Prostate gland (tissue), 2 donors: ENCODE measurements at regions not wholly inside any gene's neighbourhood (a gene's known extent, or its start where the extent isn't known, plus 50 kb on each side); places are given as distances from the start of the nearest gene placed in this dataset.

Source experiments
- DNase-seq: peaks from one replicate; pipeline ENCODE4 v3.0.0-alpha.2; 2019; ENCODE audit warnings: low spot score
- H3K27ac ChIP-seq, 2 donors: fragments of 200-600 bp; sonication (generic); 2 replicates each; pipeline ENCODE4 v1.5.1; 2017 to 2019
- H3K27me3 ChIP-seq: fragments of 200-600 bp; sonication (generic); replicated peaks from 2 replicates; pipeline ENCODE4 v1.5.1; 2019; ENCODE audit not compliant: insufficient read depth
- H3K36me3 ChIP-seq, 2 donors: fragments of 200-600 bp; sonication (generic); 1 replicate in 1 of 2; 2 replicates in 1 of 2; pipeline versions ENCODE4 v1.5.1 to v1.8.1; 2017 to 2019
- H3K4me1 ChIP-seq: fragments of 200-600 bp; sonication (generic); replicated peaks from 2 replicates; pipeline ENCODE4 v1.5.1; 2019
- H3K4me3 ChIP-seq, 2 donors: fragments of 200-600 bp; sonication (generic); 2 replicates each; pipeline ENCODE4 v1.5.1; 2017 to 2019
- H3K9me3 ChIP-seq: fragments of 200-600 bp; sonication (generic); 2 replicates; pipeline ENCODE4 v1.5.1; 2017
- CTCF ChIP-seq, 4 experiments: fragments of 200-600 bp in 2 of 4; fragments of 450-650 bp in 2 of 4; sonication (generic) in 2 of 4; IDR thresholded peaks; 1 replicate in 3 of 4; 2 replicates in 1 of 4; pipeline ENCODE4 v1.5.1; 2016 to 2019; ENCODE audit warnings: antibody characterized with exemption in 4 of 4, mild to moderate bottlenecking in 2 of 4, moderate library complexity in 2 of 4
- POLR2A ChIP-seq: fragments of 450-650 bp; IDR thresholded peaks from one replicate; pipeline ENCODE4 v1.6.1; 2016; ENCODE audit warnings: antibody characterized with exemption, mild to moderate bottlenecking
- POLR2AphosphoS5 ChIP-seq: sonication (generic); formaldehyde crosslinking; IDR thresholded peaks from one replicate; pipeline ENCODE4 v1.6.1; 2017; ENCODE audit warnings: antibody characterized with exemption
- WGBS: methylation state at CpG from one replicate; pipeline ENCODE4 v1.1.5; 2018; 5-methylcytosine and 5-hydroxymethylcytosine counted together
- intact Hi-C: fragments of 100-400 bp; cut with DNase I; formaldehyde crosslinking; loops from one replicate; pipeline ENCODE4 v1.14.2; 2022

DNA sequence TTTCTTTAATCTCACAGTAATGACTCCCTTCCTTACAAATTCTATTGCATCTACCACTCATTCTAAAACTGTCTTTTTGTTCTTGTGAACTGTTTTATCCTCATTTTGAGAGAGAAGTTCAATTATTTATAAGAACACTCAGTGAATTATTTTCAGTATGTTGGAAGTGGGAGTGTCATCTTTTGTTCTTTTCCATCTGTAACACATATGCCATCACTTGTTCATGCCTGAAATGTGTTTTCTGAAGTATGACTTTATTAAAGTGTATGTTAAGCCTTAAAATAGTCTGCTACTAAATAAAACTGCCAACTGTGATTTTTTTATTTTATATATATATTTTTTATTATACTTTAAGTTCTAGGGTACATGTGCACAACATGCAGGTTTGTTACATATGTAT is 623.0 kb upstream of the CBLB start:
- H3K4me1 ChIP-seq = no peaks in the 10 kb centered on the region
- H3K27ac ChIP-seq = no peak overlapping the region
- H3K4me3 ChIP-seq = no peak overlapping the region
- DNase-seq = no peak
- no peaks in the 10 kb centered on the region for H3K9me3 ChIP-seq
- TF ChIP-seq POLR2AphosphoS5 = no peak
- no peak for TF ChIP-seq CTCF (IDR thresholded peaks at IDR 0.05)
- no peak for TF ChIP-seq POLR2A
- H3K27me3 ChIP-seq = no peaks in the 10 kb centered on the region
- intact Hi-C loops = no loop called here
- H3K36me3 ChIP-seq = no peaks in the 10 kb centered on the region

DNA sequence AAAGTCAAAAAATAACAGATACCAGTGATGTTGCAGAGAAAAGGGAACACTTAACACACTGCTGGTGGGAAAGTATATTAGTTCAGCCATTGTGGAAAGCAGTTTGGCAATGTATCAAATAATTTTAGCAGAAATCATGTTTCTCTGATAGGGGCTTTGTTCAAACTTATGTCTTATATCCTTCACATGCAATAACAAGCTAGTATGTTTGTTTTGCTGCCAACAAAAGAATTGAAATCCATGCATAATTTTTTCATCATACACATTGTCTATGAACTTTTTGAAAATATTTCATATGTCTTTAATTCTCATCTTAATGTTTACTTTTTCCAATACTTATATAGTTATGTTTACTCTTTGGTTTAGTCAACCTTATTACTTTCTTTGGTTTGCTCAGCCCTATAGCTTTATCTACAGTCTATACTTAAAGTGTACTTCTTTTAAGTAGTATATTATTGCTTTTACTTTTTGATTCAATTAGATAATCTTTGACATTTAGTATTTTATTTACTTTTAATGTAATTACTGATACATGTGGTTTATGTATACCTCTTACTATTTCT is 639.6 kb upstream of the CBLB start:
- Histone ChIP-seq H3K4me1 (no peaks in the 10 kb centered on the region), H3K27ac (no peak overlapping the region), H3K27me3 (no peaks in the 10 kb centered on the region), H3K9me3 (no peaks in the 10 kb centered on the region), H3K36me3 (no peaks in the 10 kb centered on the region), H3K4me3 (no peak overlapping the region)
- TF ChIP-seq CTCF (IDR thresholded peaks at IDR 0.05) = no peak
- no peak for TF ChIP-seq POLR2AphosphoS5
- TF ChIP-seq POLR2A = no peak
- intact Hi-C loops = no loop called here
- DNase-seq = no peak

GRCh38 chr3:106510206-106510605 is 641.4 kb upstream of the CBLB start:
- intact Hi-C loops = no loop called here
- no peaks in the 10 kb centered on the region for H3K36me3 ChIP-seq
- TF ChIP-seq POLR2A (no peak), CTCF (IDR thresholded peaks at IDR 0.05) (no peak), POLR2AphosphoS5 (no peak)
- H3K27me3 ChIP-seq = no peaks in the 10 kb centered on the region
- H3K4me3 ChIP-seq = no peak overlapping the region
- H3K27ac ChIP-seq = no peak overlapping the region
- H3K4me1 ChIP-seq = no peaks in the 10 kb centered on the region
- no peak for DNase-seq
- WGBS = 89% methylated on average over 1 of the region's 1 CpG
- H3K9me3 ChIP-seq = no peaks in the 10 kb centered on the region

DNA sequence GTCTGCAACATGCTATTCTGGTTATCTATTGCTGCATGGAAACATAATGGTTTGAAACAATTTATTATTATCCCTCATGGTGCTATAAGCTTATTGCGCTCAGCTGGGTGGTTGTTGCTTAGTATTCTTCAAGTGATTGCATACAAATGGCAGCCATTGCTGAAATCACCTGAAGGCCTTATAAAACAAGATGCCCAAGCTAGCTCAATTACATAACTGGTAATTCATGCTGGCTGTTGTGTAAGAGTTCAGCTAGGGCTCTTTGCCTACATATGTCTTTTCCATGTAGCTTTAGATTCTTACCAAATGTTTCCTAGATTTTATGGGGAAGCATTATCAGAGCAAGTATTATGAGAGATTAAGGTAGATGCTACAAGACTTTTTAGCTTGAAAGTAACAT is 644.0 kb upstream of the CBLB start:
- Histone ChIP-seq H3K4me3 (no peak overlapping the region), H3K9me3 (no peaks in the 10 kb centered on the region), H3K27ac (no peak overlapping the region), H3K4me1 (no peaks in the 10 kb centered on the region), H3K27me3 (no peaks in the 10 kb centered on the region), H3K36me3 (no peaks in the 10 kb centered on the region)
- 100% methylated on average over 1 of the region's 1 CpG for WGBS
- intact Hi-C loops = no loop called here
- DNase-seq = no peak
- TF ChIP-seq CTCF (IDR thresholded peaks at IDR 0.05) = no peak
- no peak for TF ChIP-seq POLR2A
- TF ChIP-seq POLR2AphosphoS5 = no peak

DNA sequence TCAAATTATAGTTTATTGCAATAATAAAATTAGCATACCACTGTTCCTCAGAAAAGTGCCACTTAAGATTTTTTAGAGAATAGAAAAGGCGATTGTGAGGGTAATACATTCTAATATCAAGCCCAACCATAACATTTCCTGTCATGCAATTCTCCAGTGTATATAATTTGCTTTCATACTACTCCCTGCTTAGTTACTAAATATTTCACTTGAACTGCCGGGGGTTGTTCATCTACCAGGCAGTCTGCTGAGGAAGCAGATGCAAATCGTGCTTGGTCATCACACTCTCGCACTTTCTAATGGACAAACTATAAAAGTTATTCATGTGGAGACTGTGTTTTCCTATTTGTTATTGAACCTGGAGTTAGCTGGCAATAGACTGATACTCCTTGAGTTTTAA is 645.6 kb upstream of the CBLB start:
- Histone ChIP-seq H3K4me1 (no peaks in the 10 kb centered on the region), H3K27me3 (no peaks in the 10 kb centered on the region), H3K4me3 (no peak overlapping the region), H3K9me3 (no peaks in the 10 kb centered on the region), H3K36me3 (no peaks in the 10 kb centered on the region), H3K27ac (no peak overlapping the region)
- intact Hi-C loops = no loop called here
- TF ChIP-seq POLR2AphosphoS5 = no peak
- TF ChIP-seq CTCF (IDR thresholded peaks at IDR 0.05) = no peak
- TF ChIP-seq POLR2A = no peak
- 78% methylated on average over 4 of the region's 4 CpGs for WGBS
- DNase-seq = no peak
